Smooth muscle cell of the brain vasculature (primary cell): ENCODE measurements at regions not wholly inside any gene's neighbourhood (a gene's known extent, or its start where the extent isn't known, plus 50 kb on each side); places are given as distances from the start of the nearest gene placed in this dataset.
"Not testable (repeated sequence)": the region's sequence is repeated elsewhere in the genome, so short reads cannot be mapped to it uniquely, and the experiment has no call there.

Experiments used
- DNase-seq: peaks from one replicate; pipeline ENCODE4 v3.0.0-alpha.2; 2012; ENCODE audit warnings: low read depth, low spot score

DNA sequence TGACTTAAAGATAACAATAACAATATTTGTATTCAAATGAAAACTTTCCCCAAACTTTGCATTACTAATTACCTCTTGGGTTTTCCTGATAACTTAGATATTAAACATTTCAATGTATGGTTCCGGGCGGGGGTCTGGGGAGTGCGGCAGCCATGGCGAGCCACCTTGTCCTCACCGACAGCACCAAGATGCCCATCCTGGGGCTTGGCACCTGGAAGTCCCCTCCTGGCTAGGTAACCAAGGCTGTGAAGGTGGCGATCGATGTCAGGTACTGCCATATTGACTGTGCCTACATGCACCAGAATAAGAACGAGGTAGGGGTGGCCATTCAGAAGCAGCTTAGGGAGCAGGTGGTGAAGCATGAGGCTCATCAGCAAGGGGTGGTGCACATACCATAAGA is 478.7 kb downstream of the CNTN3 start:
- no peak for DNase-seq

DNA sequence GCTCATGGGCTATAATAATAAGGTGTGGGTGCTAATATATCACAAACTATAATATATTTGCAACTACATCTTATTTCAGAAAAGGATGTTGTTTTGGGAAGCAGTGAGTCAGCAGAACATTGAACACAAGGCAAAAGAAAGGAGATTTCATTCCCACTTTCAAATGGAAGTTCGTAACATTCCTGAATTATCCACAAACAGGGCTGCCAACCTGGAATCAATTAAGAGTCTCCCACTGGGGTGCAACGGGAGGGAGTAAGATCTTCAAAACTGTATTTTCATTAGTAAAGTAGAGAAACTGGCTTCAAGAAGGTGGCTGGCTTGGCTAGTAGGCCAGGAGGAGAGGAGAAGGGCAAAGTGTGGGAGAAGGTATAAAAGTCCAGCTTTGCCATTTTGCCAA is 479.6 kb downstream of the CNTN3 start:
- DNase-seq: no peak

DNA sequence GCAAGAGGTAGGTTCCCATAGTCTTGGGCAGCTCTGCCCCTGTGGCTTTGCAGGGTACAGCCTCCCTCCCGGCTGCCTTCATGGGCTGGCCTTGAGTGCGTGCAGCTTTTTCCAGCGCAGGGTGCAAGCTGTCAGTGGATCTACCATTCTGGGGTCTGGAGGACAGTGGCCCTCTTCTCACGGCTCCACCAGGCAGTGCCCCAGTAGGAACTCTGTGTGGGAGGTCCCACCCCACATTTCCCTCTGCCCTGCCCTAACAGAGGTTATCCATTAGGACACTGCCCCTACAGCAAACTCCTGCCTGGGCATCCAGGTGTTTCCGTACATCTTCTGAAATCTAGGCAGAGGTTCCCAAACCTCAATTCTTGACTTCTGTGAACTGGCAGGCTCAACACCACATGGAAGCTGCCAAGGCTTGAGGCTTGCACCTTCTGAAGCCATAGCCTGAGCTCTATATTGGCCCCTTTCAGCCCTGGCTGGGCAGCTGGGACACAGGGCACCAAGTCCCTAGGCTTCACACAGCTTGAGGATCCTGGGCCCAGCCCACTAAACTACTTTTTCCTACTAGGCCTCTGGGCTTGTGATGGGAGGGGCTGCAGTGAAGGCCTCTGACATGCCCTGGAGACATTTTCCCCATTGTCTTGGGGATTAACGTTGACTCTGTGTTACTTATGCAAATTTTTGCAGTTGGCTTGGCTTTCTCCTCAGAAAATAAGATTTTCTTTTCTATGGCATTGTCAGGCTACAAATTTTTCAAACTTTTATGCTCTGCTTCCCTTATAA is 482.7 kb downstream of the CNTN3 start:
- DNase-seq: not testable (repeated sequence)

DNA sequence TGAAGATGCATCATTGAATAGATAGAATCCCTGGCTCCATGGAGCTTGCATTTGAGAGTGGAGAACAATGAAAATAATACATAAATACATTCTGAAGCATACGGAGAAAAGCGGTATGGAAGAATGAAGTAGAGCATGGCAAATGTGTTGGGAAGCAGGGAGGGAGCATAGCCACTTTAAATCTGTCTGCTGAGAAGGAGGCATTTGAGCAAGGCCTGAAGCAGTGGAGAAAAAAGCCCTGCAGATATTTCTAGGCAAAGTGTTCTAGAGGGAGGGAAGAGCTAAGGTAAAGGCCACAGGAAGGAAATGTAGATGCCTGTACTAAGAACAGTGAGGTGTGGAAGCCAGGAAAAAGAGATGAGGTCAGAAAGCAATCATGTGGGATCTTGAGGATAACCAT is 484.8 kb downstream of the CNTN3 start:
- DNase-seq: no peak

DNA sequence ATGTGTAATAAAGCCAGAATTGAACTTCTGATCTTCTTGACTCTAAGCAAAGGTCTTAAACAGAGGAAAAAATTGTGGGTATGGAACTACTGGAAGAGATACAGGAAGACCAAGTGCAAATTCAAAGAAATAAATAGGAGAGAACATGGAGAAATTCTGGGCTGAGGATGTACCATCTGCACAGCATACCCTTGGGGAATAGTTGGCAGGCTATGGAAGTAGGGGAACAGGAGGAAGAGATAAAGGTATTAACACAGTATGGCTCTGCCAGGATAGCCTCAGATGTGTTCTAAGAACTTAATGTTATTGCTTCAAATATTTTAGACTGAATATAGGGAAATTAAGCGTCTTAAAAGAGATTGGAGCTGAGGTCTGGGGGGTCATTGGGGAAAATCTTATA is 485.4 kb downstream of the CNTN3 start:
- DNase-seq: no peak

DNA sequence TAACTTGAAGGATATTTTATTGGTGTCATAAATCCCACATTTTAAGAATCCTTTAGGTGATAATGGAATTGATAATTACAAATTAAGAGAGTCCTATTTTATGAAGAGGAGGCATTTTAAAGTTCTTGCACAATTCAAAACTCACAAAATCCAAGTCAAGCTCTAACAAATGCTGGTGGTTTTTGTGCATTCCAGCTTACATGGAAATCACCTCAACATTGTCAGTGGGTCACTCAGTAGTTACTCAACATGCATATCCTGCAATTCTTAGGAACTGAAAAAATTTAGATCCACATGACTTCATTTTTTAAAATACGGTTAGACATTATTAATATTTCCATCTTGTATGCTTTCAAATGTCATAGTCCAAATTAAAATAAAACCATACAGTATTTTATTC is 487.2 kb downstream of the CNTN3 start:
- DNase-seq: no peak

DNA sequence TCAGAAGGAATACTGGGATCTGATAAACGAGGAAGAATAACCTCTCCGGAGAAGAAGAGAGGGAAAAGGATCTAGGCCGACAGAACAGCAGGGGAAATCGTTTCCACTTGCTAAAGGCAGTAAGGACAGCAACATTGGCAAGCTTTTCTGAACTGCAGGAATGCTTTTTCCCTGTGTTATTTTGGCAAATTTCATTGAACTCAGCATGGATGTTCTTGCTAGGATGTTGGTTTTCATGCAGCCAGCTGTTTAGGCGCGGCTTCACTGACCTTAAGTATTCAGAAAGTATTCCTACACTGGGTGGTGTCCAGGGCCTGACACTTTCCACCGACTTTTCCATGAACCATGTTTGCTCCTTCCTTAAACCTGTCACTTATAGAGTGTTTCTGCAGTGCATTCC is 489.7 kb downstream of the CNTN3 start:
- no peak for DNase-seq

DNA sequence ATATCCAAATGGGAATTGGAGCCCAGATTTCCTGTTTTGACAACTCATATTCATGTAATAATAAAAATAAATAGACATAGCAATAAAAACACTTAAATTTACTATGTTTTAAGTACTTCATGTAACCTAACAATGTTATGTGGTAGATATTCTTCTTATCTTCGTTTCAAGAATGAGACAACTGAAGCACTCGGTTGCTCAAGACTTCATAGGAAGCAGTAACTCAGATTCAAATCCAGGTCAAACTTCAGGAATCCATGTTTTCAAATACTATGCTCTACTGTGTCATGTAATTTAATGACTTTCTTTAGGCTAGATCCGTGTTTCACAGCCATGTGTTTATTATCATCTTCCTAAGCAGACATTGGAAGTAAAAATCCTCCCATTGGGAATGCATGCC is 492.2 kb downstream of the CNTN3 start:
- DNase-seq: no peak

DNA sequence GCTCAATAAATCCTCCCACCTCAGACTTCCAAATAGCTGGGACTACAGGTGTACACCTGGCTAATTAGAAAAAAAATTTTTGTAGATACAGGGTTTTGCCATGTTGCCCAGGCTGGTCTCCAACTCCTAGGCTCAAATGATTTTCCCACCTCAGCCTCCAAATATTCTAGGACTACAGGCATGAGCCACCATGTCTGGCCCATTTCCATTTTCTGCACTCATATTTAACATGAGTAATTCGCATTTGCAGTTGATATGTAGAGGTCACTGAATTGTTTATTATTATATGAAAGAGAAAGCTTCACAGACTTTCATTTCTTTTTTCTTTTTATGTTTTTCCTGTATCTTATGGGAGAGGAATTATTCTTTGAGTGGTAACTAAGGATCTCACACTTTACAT is 492.7 kb downstream of the CNTN3 start:
- no peak for DNase-seq

DNA sequence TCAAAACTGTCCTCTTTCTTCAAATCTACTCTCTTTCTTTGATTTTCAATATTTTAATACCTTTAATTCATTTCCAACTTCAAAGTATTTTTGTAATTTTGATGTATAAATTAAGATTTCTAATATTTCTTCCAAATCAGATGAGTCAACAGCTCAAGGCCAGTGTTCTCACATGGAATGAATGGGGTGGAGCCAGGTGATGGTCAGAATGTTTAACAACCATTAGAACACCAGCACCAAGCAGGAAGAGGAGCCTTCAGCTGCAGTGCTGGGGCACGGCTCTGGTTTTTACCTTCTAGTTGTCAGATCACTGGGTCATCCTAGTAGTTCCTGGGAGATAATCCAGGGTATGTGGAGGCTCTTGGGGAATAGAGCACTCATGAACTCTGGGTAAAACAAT is 494.5 kb upstream of the PDZRN3 start:
- no peak for DNase-seq

DNA sequence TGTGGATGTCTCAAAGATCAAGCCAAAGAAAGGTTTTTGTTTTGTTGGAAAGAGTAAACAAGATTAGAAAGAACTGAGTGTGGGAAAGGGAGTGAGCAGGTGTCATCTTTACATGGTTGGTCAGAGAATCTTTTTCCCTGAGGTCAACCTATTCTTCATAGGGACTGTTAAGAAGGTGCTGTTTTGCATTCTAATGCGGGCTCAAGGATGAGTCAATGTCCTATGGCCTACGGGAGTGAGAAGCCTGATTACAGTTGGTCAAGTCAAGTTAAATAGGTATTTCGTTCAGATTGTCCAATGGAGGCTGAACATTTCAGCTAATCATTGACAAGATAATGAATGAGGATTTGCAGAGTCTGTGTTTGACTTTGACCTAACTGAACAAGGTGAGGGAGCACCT is 491.2 kb upstream of the PDZRN3 start:
- no peak for DNase-seq

DNA sequence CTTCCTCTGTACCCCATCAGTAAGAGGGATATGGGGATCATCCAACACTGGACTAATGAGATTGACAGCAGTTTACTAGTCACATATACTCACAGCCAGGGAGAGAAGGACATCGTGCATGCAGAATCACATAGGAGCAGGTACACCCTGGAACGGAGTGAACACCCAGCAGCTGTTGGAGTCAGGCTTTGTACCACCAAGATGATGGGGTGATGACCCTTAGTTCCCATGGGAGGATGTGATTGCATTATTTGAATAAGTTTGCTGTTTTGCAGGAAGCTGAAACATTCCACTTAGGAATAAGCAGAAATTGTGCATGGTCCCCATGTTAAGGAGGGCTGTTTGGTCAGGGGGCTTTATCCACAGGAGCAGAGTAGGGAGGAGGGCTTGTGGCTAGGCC is 482.7 kb upstream of the PDZRN3 start:
- no peak for DNase-seq

DNA sequence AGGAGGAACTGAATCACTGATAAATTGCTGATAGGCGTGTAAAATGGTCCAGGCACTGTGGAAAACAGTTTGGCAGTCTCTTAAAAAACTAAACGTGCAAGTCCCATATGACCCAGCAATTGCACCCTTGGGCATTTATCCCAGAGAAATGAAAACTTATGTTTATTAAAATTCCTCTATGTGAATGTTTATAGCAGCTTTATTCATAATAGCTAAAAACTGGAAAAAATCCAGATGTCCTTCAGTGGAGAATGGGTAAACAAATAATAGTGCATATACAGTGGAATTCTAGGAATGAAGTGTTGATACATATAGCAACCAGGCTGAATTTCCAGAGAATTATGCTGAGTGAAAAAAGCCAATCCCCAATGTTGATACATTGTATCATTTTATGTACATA is 482.2 kb upstream of the PDZRN3 start:
- no peak for DNase-seq

DNA sequence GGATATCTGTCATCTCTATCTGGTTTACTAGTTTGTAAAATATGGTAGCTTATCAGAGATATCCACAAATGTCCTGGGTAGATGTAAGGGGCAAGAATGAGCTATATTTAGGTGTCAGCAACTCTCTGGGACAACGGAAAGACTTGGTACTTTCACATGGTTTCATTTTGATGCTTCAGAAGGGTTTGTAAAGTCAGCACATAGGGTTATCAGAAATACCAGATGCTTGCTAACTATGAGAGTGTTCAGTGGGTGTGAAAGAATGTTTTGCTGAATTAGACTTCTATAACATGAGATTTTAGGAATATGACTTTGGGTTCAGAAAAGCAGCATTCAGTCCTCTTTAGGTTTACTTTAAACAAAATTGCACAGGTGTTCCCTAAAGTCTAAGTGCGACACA is 466.5 kb upstream of the PDZRN3 start:
- DNase-seq: no peak

DNA sequence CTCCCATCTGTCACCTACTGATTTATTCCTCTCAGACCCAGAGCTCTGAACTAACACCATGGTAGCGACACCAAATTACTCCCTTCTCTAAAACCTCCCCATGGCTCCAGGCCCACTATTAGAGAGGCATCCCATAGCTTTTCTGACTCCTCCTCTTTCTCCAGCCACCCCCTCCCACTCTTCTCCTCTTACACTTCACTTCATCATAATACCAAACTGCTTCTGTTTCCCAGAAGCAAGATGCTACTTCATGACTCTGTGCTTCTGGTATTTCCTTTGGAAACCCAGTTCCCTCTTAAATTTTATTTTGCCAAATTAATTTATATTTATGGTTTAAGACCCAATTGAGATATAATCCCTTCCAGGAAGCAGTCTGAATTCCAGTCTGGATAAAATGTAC is 465.1 kb upstream of the PDZRN3 start:
- DNase-seq: no peak

DNA sequence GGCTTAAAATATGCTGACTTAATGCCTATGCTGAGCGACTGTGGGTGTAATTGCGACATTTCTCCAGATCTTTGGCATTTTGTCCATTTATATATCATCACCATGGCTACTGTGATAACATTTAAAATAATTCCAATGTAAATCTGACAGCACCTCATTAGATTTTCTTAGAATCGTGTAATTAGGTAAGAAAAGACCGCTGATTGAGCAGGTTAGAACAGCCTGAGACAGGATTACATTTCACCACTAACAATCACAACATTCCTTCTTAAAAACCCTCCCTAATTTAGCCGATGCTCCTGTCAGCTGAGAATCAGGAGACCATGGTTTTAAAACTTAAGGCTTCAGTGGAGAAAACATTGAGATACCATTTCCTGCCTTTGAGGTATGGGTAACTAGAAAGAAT is 455.3 kb upstream of the PDZRN3 start:
- DNase-seq: no peak

DNA sequence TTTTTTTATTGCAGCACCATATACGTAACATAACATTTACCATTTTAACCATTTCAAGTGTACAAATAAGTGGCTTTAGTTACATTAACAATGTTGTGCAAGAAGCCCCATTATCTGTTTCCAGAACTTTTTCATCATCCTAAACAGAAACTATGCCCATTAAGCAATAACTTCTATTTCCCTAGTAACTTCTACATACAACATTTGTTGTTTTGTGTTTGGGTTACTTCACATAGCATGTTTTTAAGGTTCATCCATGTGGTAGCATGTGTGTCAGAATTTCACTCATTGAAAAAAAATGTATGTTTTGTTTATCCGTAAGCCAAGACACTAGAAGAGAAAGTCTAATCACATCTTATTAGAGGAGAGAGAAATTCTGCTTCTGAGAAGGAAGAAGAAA is 450.5 kb upstream of the PDZRN3 start:
- no peak for DNase-seq

DNA sequence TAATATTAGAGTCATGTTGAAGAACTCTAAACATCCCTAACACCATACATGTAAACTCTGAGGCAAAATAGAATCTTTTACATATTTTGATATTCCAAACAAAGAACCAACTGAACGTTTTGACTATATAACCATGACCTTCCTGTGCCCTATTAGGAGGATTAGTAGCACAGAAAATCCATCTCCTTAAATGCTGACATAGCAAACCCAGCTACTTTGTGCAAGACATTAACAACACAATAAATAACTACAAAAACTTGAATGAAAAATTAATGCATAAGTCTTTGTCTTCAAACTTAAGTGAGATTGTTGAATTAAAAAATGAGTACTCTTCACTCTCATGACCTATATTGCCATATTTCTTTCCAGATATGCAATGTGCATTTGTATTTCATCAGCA is 450.0 kb upstream of the PDZRN3 start:
- no peak for DNase-seq

DNA sequence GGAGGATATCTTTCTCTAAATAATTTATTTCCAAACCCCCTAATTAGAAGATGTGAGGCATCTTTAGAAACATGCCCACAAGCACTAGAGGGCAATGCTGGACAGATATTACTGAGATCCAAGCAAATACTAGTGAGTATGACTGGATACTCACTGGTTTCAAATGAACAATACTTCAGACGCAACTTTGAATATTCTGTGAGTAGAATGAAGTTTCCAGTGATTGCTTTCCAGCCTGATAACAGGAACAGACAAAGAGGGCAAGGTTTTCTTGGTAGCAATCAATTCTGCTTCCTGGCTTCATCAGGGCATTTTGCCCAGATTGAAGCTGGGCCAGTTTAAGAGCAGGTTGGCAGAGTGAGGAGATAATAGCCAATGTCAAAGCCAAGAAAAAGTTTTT is 442.6 kb upstream of the PDZRN3 start:
- no peak for DNase-seq

DNA sequence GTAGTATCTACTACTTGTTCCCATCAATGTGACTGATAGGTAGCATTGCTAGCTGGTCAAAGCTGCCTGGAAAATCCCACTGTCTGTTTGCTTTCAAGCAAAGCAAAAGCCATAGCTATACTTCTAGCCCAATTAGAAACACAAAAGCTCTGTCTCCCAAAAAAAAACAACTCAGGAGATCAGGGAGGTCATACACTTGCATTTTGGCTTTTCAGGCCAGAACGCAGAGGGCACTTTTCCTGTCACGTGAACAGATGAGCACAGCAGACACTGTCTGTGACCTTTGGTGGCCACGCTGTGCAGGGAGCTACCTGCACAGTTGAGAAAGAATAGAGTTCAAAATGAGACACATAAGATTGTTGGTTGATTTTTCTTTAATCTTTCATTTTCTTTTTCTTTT is 441.7 kb upstream of the PDZRN3 start:
- no peak for DNase-seq

DNA sequence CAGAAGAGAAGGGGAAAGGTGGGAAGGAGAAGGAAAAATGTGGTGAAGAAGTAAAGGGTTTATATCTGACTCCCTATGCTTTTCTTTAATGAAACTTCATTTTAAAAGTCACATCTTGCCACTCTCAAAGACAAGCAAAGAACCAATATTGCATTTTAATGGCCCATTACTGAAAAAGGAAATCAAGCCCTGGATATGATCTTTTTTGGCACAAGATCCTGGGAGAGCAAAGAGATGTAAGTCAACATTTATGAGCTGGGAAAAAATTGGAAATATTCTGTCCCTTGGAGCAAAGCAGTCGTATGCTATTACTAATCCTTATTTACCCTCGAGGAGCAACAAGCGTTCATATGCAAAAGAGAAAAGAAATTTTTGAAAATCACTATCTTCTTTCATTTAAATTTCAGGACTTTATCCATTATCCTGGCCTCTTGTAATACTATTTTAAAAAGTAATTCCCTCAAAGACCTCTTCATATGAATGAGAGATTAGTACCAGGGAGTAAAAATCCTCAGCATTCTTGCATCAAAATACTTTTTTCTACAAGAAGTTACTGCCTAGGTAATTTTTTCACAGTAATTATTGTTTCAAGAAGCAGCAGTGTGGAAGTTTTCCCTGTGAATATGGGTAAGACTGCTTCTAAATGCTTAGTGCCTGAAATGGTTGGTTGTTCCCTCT is 435.3 kb upstream of the PDZRN3 start:
- DNase-seq: no peak

DNA sequence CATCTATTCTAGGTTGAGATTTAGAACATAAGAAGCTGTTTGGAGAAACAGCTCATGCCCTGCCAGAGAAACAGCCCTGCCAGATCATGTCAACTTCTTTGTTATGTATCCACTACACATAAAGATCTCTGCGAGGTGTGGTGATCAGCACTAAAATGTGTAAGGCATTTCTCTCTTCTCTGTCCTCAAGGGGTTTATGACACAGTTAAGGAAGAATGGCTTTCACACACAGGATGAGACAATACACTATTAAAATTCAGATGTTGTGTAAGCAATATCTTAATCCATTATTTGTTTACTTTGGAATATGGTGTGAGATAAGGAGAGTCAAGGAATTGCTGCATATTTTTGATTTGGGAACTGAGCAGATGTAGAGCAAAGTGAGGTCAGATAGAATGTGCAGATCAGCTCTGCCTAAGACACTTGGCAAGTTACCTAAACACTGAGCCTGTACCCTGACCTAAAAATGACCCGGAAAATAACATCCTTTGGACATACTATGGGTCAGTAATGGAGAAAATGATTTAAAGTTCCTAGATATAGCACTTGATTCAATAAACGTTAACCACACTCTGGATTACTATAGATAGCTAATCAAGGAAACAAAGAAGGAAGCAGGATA is 434.7 kb upstream of the PDZRN3 start:
- DNase-seq: no peak

DNA sequence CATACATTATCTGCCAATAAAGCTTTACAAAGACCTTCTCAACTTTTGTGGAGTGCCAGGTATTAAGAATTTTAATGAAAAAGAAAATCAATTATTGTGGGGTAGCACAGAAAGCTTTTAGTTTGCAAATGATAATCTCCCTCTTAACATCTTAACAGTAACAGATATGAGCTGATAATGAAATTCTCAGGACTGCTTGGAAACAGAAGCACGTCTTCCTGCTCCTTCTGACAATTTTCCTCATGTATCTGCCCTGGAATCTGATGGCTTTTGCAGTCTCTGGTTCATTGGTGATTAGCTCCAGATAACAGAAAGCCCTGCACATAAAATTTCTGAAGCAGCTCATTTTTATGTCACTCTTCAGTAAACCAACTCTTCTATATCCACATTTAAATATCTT is 432.4 kb upstream of the PDZRN3 start:
- DNase-seq: no peak
